Neural progenitor cell (in vitro differentiated cells): ENCODE measurements at regions not wholly inside any gene's neighbourhood (a gene's known extent, or its start where the extent isn't known, plus 50 kb on each side); places are given as distances from the start of the nearest gene placed in this dataset.
A peak's percentile ranks its signal among the peaks of the same experiment; 100 is the strongest.

Experiments
- DNase-seq: peaks from one replicate; pipeline ENCODE4 v3.0.0-alpha.2; 2016; ENCODE audit warnings: low spot score
- H2AFZ ChIP-seq: fragments of 200-600 bp; sonication (generic); replicated peaks from 2 replicates; pipeline ENCODE4 v1.6.1; 2016; ENCODE audit warnings: antibody characterized with exemption
- H3F3A ChIP-seq: fragments of 200-600 bp; sonication (generic); 2 replicates; pipeline ENCODE4 v1.6.1; 2016; ENCODE audit warnings: antibody characterized with exemption, low read depth
- H3K27ac ChIP-seq: fragments of 200-600 bp; sonication (generic); 2 replicates; pipeline ENCODE4 v1.5.1; 2016; ENCODE audit warnings: mild to moderate bottlenecking
- H3K27me3 ChIP-seq: fragments of 200-600 bp; sonication (generic); 2 replicates; pipeline ENCODE4 v1.6.1; 2016; ENCODE audit warnings: mild to moderate bottlenecking, moderate library complexity
- H3K36me3 ChIP-seq: fragments of 200-600 bp; sonication (generic); 2 replicates; pipeline ENCODE4 v1.5.1; 2016
- H3K4me1 ChIP-seq: fragments of 200-600 bp; sonication (generic); 2 replicates; pipeline ENCODE4 v1.6.1; 2016; ENCODE audit warnings: mixed run types
- H3K4me2 ChIP-seq: fragments of 200-600 bp; sonication (generic); 2 replicates; pipeline ENCODE4 v1.6.1; 2016
- H3K4me3 ChIP-seq: fragments of 200-600 bp; sonication (generic); 2 replicates; pipeline ENCODE4 v1.5.1; 2016
- H3K79me2 ChIP-seq: fragments of 200-600 bp; sonication (generic); 2 replicates; pipeline ENCODE4 v1.6.1; 2016; ENCODE audit warnings: low read depth
- H3K9ac ChIP-seq: fragments of 200-600 bp; sonication (generic); 2 replicates; pipeline ENCODE4 v1.6.1; 2016
- H3K9me3 ChIP-seq: fragments of 200-600 bp; sonication (generic); 2 replicates; pipeline ENCODE4 v1.5.1; 2016; ENCODE audit warnings: low read depth
- H4K20me1 ChIP-seq: fragments of 200-600 bp; sonication (generic); 2 replicates; pipeline ENCODE4 v1.6.1; 2016; ENCODE audit warnings: low read depth
- H3K27ac Mint-ChIP-seq: 3 replicates; pipeline ENCODE4 v1.8.0; 2021; ENCODE audit warnings: mixed read lengths
- H3K27me3 Mint-ChIP-seq: 2 replicates; pipeline ENCODE4 v1.8.0; 2022; ENCODE audit warnings: low read depth, mild to moderate bottlenecking, inconsistent platforms, moderate library complexity, mixed read lengths; ENCODE audit not compliant: insufficient read depth
- H3K36me3 Mint-ChIP-seq: 3 replicates; pipeline ENCODE4 v1.8.0; 2021; ENCODE audit warnings: mixed read lengths
- H3K4me1 Mint-ChIP-seq: 3 replicates; pipeline ENCODE4 v1.8.0; 2021; ENCODE audit warnings: mixed read lengths
- H3K4me3 Mint-ChIP-seq: 3 replicates; pipeline ENCODE4 v1.8.0; 2021; ENCODE audit warnings: mild to moderate bottlenecking, moderate library complexity, mixed read lengths
- H3K9me3 Mint-ChIP-seq: 3 replicates; pipeline ENCODE4 v1.8.0; 2020; ENCODE audit warnings: mixed read lengths
- EZH2 ChIP-seq: fragments of 200-600 bp; sonication (generic); IDR thresholded peaks from 2 replicates; pipeline ENCODE4 v1.6.1; 2017; ENCODE audit warnings: antibody characterized with exemption, mild to moderate bottlenecking, moderate library complexity
- EZH2phosphoT487 ChIP-seq: fragments of 200-600 bp; sonication (generic); IDR thresholded peaks from 2 replicates; pipeline ENCODE4 v1.6.1; 2017; ENCODE audit warnings: antibody characterized with exemption
- TF ChIP-seq, protein P1 (sequence below): fragments of 200-600 bp; sonication (generic); IDR thresholded peaks from 2 replicates; pipeline ENCODE4 v1.5.1; 2017; ENCODE audit warnings: antibody characterized with exemption, mild to moderate bottlenecking

DNA sequence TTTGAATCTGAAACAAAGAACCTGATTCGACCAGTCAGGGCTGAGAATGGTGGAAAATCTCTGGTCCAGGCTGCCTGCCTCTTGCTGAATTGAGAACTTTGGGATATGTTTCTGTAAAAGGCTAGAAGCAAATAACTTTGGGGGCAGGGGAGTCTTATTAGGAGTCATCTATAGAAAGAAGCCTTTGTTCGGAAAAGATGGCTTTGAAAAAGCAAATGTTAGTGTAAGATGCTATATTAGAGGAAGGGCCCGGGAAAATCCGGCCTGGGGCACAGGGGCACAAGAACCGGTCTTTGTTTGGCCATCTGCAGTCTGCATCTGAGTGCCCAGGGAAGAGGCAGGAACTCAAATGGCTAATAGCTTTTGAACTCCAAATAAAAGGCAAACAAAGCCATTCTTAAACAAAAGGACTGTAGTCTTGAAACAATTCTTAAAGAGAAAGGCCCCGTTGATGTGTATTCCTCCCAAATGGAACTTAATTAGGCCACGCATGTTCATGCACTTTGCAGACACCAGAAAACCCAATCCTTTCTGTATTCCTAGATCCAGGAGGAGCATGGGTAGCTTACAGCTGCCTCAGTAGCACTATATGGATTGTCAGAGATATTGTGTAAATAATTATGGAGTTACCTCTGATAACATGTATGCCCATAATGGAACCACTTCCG, 180.0 kb upstream of the ARL4C start:
- Histone ChIP-seq H3K4me3 (no peak overlapping the region), H3K27me3 (no peaks in the 10 kb centered on the region), H3K9ac (no peak overlapping the region), H3K4me1 (peaks cover 41% of the 10 kb centered on the region), H4K20me1 (no peaks in the 10 kb centered on the region), H3K9me3 (no peaks in the 10 kb centered on the region), H3F3A (peaks cover 24% of the 10 kb centered on the region), H3K27ac (peak overlapping the region; percentile 88), H2AFZ (no peak overlapping the region), H3K79me2 (no peaks in the 10 kb centered on the region), H3K4me2 (peak overlapping the region; percentile 53), H3K36me3 (no peaks in the 10 kb centered on the region)
- TF ChIP-seq EZH2phosphoT487: peak; percentile 56
- TF ChIP-seq EZH2: no peak
- TF ChIP-seq, protein P1, sequence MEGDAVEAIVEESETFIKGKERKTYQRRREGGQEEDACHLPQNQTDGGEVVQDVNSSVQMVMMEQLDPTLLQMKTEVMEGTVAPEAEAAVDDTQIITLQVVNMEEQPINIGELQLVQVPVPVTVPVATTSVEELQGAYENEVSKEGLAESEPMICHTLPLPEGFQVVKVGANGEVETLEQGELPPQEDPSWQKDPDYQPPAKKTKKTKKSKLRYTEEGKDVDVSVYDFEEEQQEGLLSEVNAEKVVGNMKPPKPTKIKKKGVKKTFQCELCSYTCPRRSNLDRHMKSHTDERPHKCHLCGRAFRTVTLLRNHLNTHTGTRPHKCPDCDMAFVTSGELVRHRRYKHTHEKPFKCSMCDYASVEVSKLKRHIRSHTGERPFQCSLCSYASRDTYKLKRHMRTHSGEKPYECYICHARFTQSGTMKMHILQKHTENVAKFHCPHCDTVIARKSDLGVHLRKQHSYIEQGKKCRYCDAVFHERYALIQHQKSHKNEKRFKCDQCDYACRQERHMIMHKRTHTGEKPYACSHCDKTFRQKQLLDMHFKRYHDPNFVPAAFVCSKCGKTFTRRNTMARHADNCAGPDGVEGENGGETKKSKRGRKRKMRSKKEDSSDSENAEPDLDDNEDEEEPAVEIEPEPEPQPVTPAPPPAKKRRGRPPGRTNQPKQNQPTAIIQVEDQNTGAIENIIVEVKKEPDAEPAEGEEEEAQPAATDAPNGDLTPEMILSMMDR: no peak
- no peak overlapping the region for H3K4me3 Mint-ChIP-seq
- no peaks in the 10 kb centered on the region for H3K36me3 Mint-ChIP-seq
- peaks cover 15% of the 10 kb centered on the region for H3K9me3 Mint-ChIP-seq
- peaks cover 4% of the 10 kb centered on the region for H3K27me3 Mint-ChIP-seq
- H3K27ac Mint-ChIP-seq: no peak overlapping the region
- DNase-seq: peak; percentile 78
- H3K4me1 Mint-ChIP-seq: peaks cover 32% of the 10 kb centered on the region

DNA sequence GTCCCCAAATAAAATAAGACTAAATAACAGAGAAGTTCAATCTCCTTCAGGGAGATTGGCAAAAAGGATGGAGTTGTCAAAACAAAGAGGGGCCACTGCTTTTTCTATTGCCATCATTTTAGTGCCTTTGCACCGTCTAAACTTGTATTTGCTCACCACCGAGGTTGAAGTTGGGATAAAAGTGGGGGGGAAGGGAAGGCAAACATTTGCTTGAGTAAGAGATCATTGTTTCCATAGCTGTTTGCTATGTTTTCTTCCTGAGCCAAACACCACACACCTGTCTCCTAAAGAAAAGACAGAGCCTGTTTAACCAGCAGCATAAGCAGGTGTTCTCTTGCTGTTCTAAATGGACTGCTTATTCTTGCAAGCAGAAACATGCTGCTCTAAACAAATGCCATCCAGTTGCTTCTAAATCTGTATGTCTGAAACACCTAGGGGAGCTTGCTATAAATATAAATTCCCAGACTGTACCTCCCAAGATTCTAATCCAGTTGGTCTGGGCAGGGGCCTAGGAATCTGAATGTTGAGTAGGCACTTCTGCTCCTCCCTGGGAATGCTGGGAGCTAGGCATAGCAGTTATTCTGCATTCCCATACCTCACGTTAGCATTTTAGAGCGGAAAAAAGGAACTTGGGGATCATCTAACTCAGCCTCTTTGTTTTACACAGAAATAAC, 179.4 kb upstream of the ARL4C start:
- no peak overlapping the region for H2AFZ ChIP-seq
- peak overlapping the region; percentile 53 for H3K4me2 ChIP-seq
- no peaks in the 10 kb centered on the region for H4K20me1 ChIP-seq
- Mint-ChIP-seq H3K9me3 (peaks cover 15% of the 10 kb centered on the region), H3K27ac (no peak overlapping the region), H3K27me3 (peaks cover 4% of the 10 kb centered on the region), H3K4me1 (peaks cover 38% of the 10 kb centered on the region), H3K4me3 (no peak overlapping the region), H3K36me3 (no peaks in the 10 kb centered on the region)
- no peak for DNase-seq
- H3K4me1 ChIP-seq: peaks cover 41% of the 10 kb centered on the region
- no peaks in the 10 kb centered on the region for H3K36me3 ChIP-seq
- H3K9me3 ChIP-seq: no peaks in the 10 kb centered on the region
- H3K27ac ChIP-seq: peak overlapping the region; percentile 88
- H3K79me2 ChIP-seq: no peaks in the 10 kb centered on the region
- no peaks in the 10 kb centered on the region for H3K27me3 ChIP-seq
- no peak overlapping the region for H3K9ac ChIP-seq
- no peak for TF ChIP-seq EZH2
- peaks cover 29% of the 10 kb centered on the region for H3F3A ChIP-seq
- H3K4me3 ChIP-seq: no peak overlapping the region

DNA sequence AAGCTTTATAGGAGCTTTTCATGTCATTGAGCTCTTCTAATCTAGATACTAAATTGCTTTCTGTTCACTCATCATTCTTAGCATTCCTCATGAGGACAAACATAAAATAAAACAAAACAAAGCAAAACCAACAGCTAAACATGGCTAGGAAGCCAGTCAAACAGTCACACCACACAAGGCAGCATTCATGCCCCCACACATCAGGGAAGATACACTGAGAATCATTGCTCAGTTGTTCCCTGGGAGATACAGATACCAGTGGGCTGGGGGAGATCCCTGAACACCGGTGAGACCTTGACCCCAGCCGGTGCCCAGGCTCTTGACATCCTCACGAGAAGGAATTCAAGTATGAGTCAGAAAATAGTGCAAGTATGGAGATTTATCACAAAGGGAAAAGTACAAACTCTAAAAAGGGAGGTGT, 177.9 kb upstream of the ARL4C start:
- no peak overlapping the region for H3K27ac ChIP-seq
- H3K4me2 ChIP-seq: no peak overlapping the region
- H3K27me3 ChIP-seq: no peaks in the 10 kb centered on the region
- H3K4me3 ChIP-seq: no peak overlapping the region
- no peaks in the 10 kb centered on the region for H3K79me2 ChIP-seq
- no peaks in the 10 kb centered on the region for H3K36me3 ChIP-seq
- peak overlapping the region; percentile 23 for H3K27ac Mint-ChIP-seq
- no peak overlapping the region for H3K4me3 Mint-ChIP-seq
- H3K9me3 ChIP-seq: no peaks in the 10 kb centered on the region
- H3F3A ChIP-seq: peaks cover 44% of the 10 kb centered on the region
- TF ChIP-seq EZH2phosphoT487 (no peak), EZH2 (no peak)
- TF ChIP-seq, protein P1: no peak
- peaks cover 15% of the 10 kb centered on the region for H3K9me3 Mint-ChIP-seq
- H2AFZ ChIP-seq: no peak overlapping the region
- peaks cover 52% of the 10 kb centered on the region for H3K4me1 Mint-ChIP-seq
- H3K36me3 Mint-ChIP-seq: no peaks in the 10 kb centered on the region
- DNase-seq: no peak
- H4K20me1 ChIP-seq: no peaks in the 10 kb centered on the region
- H3K9ac ChIP-seq: no peak overlapping the region
- peaks cover 4% of the 10 kb centered on the region for H3K27me3 Mint-ChIP-seq
- H3K4me1 ChIP-seq: peaks cover 53% of the 10 kb centered on the region
